Lung (tissue), 11 donors: ENCODE measurements at regions not wholly inside any gene's neighbourhood (a gene's known extent, or its start where the extent isn't known, plus 50 kb on each side); places are given as distances from the start of the nearest gene placed in this dataset.

Experiments
- ATAC-seq: fragments of 200-7000 bp; cut with Tn5 transposase; one replicate; pipeline ENCODE4 v1.9.1; 2020; ENCODE audit warnings: moderate number of reproducible peaks; ENCODE audit not compliant: insufficient read depth, low FRiP score
- DNase-seq, 3 donors: peaks; one replicate each; pipeline ENCODE4 v3.0.0-alpha.2; 2013 to 2017
- H3K27ac ChIP-seq, 2 donors: one replicate each; pipeline ENCODE4 v1.5.1; 2013; ENCODE audit warnings: mild to moderate bottlenecking in 2 of 2, moderate library complexity in 2 of 2, control low read depth in 1 of 2, inconsistent platforms in 1 of 2, low read depth in 1 of 2, low read length in 1 of 2
- H3K27me3 ChIP-seq, 3 donors: one replicate each; pipeline ENCODE4 v1.5.1; 2013; ENCODE audit warnings: low read length in 2 of 3; ENCODE audit not compliant: control insufficient read depth in 3 of 3, insufficient read depth in 3 of 3
- H3K36me3 ChIP-seq, 4 donors: one replicate each; pipeline ENCODE4 v1.5.1; 2013; ENCODE audit warnings: low read length in 4 of 4, mild to moderate bottlenecking in 1 of 4, moderate library complexity in 1 of 4; ENCODE audit not compliant: control insufficient read depth in 4 of 4, insufficient read depth in 4 of 4
- H3K4me1 ChIP-seq, 5 donors: one replicate each; pipeline ENCODE4 v1.5.1; 2013; ENCODE audit warnings: low read length in 5 of 5, mild to moderate bottlenecking in 2 of 5, moderate library complexity in 1 of 5; ENCODE audit not compliant: control insufficient read depth in 5 of 5, insufficient read depth in 5 of 5
- H3K4me3 ChIP-seq: one replicate; pipeline ENCODE4 v1.5.1; 2013; ENCODE audit warnings: mild to moderate bottlenecking, control low read depth, moderate library complexity
- H3K9ac ChIP-seq, 2 donors: one replicate each; pipeline ENCODE4 v1.5.1; 2013; ENCODE audit warnings: low read length in 2 of 2, control low read depth in 1 of 2; ENCODE audit not compliant: insufficient read depth in 1 of 2
- H3K9me3 ChIP-seq, 4 donors: one replicate each; pipeline ENCODE4 v1.5.1; 2013; ENCODE audit warnings: low read length in 3 of 4, mild to moderate bottlenecking in 1 of 4, moderate library complexity in 1 of 4; ENCODE audit not compliant: control insufficient read depth in 4 of 4, insufficient read depth in 3 of 4
- CTCF ChIP-seq: IDR thresholded peaks from 2 replicates; pipeline ENCODE4 v1.5.1; 2012; ENCODE audit warnings: mild to moderate bottlenecking; ENCODE audit errors: control extremely low read depth, extremely low read depth
- WGBS, 2 donors: extraction: QIAGEN DNeasy Blood & Tissue Kit; methylation state at CpG; one replicate each; pipeline ENCODE4 v1.1.7; 2013; 5-methylcytosine and 5-hydroxymethylcytosine counted together
- donor health status: control.
- donor health status: control.
- donor health status: Bipolar disorder and iron deficiency.
- donor health status: healthy.
- donor health status: DM: yes; HTN: yes; CAD: no.

DNA sequence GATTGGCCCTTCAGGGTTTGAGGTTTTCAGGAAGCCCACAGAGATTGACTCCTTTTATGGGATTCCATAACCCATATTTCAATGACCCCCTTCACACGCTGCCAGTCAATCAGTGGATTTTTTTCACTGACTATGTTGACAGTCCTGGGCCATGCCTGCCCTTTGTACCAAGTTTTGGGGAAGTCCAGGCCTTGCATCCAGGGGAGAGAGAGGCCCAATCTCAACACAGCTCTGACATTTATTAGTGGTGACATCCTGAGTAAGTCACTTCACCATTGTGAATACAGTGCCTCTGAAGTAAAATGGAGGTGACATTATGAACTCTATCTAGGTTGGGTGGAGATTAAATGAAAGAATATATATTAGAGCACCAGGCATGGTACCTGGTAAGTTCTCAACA is 181.1 kb downstream of the NUFIP1 start:
- WGBS, 2 donors = 43 to 98% methylated on average over 1 of the region's 1 CpG
- H3K9me3 ChIP-seq = no peaks in the 10 kb centered on the region

GRCh38 chr13:44807449-44808034 is 181.7 kb downstream of the NUFIP1 start:
- Histone ChIP-seq H3K27ac (no peak overlapping the region), H3K27me3 (no peaks in the 10 kb centered on the region), H3K36me3 (no peaks in the 10 kb centered on the region), H3K9me3 (no peaks in the 10 kb centered on the region), H3K4me1 (peaks cover 0 to 6% (median 4%) of the 10 kb centered on the region in 5 donors), H3K9ac (no peak overlapping the region), H3K4me3 (no peak overlapping the region)
- WGBS, 2 donors = 89 to 93% methylated on average over 5 of the region's 5 CpGs
- DNase-seq = no peak
- TF ChIP-seq CTCF = no peak
- ATAC-seq = no peak

More for the DNA sequence above, 181.1 kb downstream of the NUFIP1 start:
- H3K4me1 ChIP-seq = peaks cover 0 to 6% (median 4%) of the 10 kb centered on the region in 5 donors
- ATAC-seq = no peak
- H3K36me3 ChIP-seq = no peaks in the 10 kb centered on the region
- H3K27ac ChIP-seq = no peak overlapping the region
- no peak for DNase-seq
- H3K27me3 ChIP-seq = no peaks in the 10 kb centered on the region
- no peak overlapping the region for H3K4me3 ChIP-seq
- no peak overlapping the region for H3K9ac ChIP-seq
- no peak for TF ChIP-seq CTCF

- no peak for TF ChIP-seq CTCF
Measured at GRCh38 chr13:44806826-44807225, 182.4 kb downstream of the NUFIP1 start.

GRCh38 chr13:44805585-44805984 is 183.7 kb downstream of the NUFIP1 start:
- ATAC-seq (no peak), DNase-seq (no peak)
- TF ChIP-seq CTCF = no peak
- H3K36me3 ChIP-seq = no peaks in the 10 kb centered on the region
- no peaks in the 10 kb centered on the region for H3K27me3 ChIP-seq
- H3K4me1 ChIP-seq = peaks cover 0 to 10% (median 3%) of the 10 kb centered on the region in 5 donors
- no peaks in the 10 kb centered on the region for H3K9me3 ChIP-seq
- no peak overlapping the region for H3K9ac ChIP-seq
- H3K27ac ChIP-seq = no peak overlapping the region
- no peak overlapping the region for H3K4me3 ChIP-seq
- 96% methylated on average over 5 of the region's 5 CpGs for WGBS, 2 donors

More at GRCh38 chr13:44806826-44807225, 182.4 kb downstream of the NUFIP1 start:
- 93 to 95% methylated on average over 10 of the region's 10 CpGs for WGBS, 2 donors
- Histone ChIP-seq H3K27ac (no peak overlapping the region), H3K36me3 (no peaks in the 10 kb centered on the region), H3K4me3 (no peak overlapping the region), H3K9me3 (no peaks in the 10 kb centered on the region), H3K4me1 (peaks cover 0 to 10% (median 4%) of the 10 kb centered on the region in 5 donors), H3K9ac (no peak overlapping the region), H3K27me3 (no peaks in the 10 kb centered on the region)
- DNase-seq (no peak), ATAC-seq (no peak)
